ENCODE measurements at regions not wholly inside any gene's neighbourhood (a gene's known extent, or its start where the extent isn't known, plus 50 kb on each side); places are given as distances from the start of the nearest gene placed in this dataset.
A peak's percentile ranks its signal among the peaks of the same experiment; 100 is the strongest.
"Not testable (repeated sequence)": the region's sequence is repeated elsewhere in the genome, so short reads cannot be mapped to it uniquely, and the experiment has no call there.

DNA sequence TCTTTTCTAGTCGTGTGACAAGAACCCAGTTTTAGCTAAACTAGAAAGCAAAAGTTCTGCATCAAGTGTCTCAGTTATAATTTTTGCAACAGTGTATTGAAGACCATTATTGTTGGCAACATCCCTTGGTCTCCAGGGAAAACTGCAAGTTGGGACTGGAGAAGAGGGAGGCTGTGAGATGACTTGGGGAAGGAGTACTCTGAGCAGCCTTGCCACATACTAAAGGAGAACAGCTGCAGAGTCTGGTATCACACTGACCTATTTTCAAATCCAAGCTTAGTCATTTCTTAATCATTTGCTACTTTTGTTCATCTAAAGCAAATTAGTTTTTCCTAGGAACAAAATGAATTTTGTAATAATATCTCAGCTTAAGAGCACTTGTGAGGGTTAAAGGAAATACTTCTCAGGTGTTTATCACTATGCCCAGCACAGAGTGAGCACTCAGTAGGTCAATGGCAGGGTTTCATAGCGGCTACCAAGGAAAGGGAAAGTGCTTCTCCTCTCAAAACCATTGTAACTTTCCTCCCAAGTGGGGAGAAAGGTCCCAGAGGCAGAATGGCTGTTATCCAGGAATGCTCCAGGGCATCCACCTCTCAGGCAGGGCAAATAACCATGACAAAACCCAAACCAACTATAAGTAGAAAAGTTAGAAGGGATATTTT lies 247.1 kb downstream of the C11orf87 start:
- DNase-seq (ENCODE audit: low read depth) = no peak
- no peak overlapping the region for H3K4me3 ChIP-seq (ENCODE audit: low read length)
- TF ChIP-seq, protein P1, sequence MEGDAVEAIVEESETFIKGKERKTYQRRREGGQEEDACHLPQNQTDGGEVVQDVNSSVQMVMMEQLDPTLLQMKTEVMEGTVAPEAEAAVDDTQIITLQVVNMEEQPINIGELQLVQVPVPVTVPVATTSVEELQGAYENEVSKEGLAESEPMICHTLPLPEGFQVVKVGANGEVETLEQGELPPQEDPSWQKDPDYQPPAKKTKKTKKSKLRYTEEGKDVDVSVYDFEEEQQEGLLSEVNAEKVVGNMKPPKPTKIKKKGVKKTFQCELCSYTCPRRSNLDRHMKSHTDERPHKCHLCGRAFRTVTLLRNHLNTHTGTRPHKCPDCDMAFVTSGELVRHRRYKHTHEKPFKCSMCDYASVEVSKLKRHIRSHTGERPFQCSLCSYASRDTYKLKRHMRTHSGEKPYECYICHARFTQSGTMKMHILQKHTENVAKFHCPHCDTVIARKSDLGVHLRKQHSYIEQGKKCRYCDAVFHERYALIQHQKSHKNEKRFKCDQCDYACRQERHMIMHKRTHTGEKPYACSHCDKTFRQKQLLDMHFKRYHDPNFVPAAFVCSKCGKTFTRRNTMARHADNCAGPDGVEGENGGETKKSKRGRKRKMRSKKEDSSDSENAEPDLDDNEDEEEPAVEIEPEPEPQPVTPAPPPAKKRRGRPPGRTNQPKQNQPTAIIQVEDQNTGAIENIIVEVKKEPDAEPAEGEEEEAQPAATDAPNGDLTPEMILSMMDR (conservative IDR thresholded peaks at IDR 0.05; ENCODE audit: low read depth, low read length) = no peak

DNA sequence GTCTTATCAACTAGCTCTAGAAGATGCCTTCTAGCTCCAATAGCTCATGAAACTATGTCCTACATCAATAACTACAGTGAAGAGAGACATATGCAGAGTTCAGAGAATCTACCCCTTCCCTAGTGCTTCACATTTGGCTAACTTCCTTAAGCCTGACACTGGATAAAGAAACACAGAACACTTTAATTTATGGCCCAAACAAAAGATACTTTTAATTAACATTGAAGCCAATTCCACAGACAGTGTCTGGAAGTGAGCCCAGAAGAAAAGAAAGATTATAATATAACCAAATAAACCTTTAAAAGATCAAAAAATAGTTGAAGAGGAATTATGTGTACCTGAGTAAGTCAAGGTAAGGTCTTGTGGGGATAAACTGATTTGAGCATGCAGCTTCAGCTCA lies 255.2 kb downstream of the C11orf87 start:
- DNase-seq (ENCODE audit: low read depth) = no peak
- H3K4me3 ChIP-seq (ENCODE audit: low read length) = no peak overlapping the region
- TF ChIP-seq, protein P1 (conservative IDR thresholded peaks at IDR 0.05; ENCODE audit: low read depth, low read length) = no peak

DNA sequence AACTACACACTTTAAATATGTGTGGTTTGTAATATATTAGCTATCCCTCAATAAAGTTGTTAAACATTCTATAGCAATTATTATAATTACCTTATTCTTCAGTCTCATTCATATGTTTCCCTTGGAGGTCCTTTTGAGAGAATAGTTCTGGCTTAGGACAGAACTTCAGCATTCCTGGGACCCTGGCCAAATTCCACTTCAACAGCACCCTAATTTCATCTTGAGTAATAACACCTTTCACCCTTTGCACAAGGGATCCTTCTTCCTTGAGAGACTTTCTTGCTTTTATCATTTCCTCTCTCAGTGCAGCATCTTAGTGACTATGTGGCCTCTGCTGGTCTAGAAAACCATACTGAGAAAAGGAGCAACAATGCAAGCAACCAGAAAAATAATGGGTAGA lies 255.9 kb downstream of the C11orf87 start:
- no peak overlapping the region for H3K4me3 ChIP-seq (ENCODE audit: low read length)
- no peak for DNase-seq (ENCODE audit: low read depth)
- TF ChIP-seq, protein P1 (conservative IDR thresholded peaks at IDR 0.05; ENCODE audit: low read depth, low read length) = no peak

DNA sequence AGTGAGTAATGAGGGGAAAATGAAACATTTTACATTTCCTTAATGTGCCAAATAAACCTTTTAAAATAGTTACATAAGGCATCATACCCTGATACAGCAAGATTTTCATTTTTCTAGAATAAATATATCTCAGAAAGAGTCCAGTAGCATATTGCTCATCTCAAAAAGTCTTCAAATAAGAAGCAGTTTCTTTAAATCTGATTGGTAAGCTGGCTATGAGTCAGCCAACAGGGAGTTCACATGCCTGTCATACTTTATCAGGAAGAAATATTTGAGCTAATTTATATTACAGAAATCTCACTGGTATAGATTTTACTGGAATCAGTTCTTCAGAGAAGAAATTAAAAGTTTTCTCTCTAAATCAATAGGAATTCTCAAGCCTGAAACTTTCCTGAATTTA lies 258.1 kb downstream of the C11orf87 start:
- H3K4me3 ChIP-seq (ENCODE audit: low read length) = no peak overlapping the region
- TF ChIP-seq, protein P1 (conservative IDR thresholded peaks at IDR 0.05; ENCODE audit: low read depth, low read length) = no peak
- DNase-seq (ENCODE audit: low read depth) = peak; percentile 32

DNA sequence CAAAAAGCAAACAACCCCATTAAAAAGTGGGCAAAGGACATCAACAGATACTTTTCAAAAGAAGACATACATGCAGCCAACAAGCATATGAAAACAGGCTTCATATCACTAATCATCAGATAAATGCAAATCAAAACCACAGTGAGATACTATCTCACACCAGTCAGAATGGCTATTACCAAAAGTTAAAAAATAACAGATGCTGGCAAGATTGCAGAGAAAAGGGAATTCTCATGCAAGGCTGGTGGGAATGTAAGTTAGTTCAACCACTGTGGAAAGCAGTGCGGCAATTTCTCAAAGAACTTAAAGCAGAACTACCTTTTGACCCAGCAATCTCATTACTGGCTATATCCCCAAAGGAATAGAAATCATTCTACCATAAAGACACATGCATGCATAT lies 260.8 kb downstream of the C11orf87 start:
- DNase-seq (ENCODE audit: low read depth); H3K4me3 ChIP-seq (ENCODE audit: low read length): not testable (repeated sequence)

DNA sequence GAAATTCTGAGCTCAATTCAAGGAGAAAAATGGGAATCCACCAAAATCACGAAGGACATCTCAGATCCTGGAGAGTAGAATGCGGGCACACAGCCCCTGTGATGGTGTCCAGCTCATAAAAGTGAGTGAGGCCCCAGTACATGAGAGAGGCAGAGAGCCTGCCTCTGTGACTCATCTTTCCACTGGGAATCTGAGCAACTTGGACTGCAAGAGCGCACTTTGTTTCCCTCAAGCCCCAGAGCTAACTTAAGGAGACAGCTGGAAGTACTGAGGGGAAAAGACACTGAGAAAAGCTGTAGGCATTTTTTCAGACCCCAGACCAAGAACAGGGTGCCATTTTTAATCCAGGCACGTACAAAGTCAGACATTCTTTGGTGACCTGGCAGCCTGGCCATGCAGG lies 273.7 kb downstream of the C11orf87 start:
- no peak for DNase-seq (ENCODE audit: low read depth)
- TF ChIP-seq, protein P1 (conservative IDR thresholded peaks at IDR 0.05; ENCODE audit: low read depth, low read length) = no peak
- no peak overlapping the region for H3K4me3 ChIP-seq (ENCODE audit: low read length)

DNA sequence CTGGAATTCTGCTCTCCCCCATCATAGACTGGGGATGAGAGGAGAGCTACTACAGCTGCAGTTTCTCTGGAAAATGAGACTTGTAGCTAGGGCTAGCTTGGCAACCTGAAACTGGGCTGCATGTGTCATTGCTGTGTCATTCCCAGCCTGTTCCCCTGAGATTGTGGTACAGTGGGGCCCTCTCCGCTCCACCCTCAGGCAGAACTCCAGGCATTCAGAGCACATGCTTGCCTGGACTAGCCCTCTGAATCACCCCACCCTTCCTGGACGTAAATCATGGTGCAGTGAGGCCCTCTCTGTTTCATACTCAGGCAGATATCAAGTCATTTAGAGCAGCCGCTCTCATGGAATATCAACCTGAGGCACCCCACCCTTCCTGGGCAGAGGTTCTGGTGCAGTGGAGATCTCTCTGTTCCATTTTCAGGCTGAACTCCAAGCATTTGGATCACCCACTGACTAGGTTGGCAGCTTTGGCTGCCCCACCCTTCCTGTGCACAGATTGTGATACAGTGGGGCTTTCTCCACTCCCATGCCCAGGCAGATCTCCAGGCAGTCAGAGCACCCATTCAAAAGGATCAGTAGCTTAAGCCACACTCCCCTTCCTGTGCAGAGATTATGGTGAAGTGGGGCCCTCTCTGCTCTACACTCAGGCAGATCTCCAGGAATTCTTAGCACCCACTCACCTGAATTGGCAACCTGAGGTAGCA lies 274.4 kb downstream of the C11orf87 start:
- TF ChIP-seq, protein P1 (conservative IDR thresholded peaks at IDR 0.05; ENCODE audit: low read depth, low read length) = no peak
- H3K4me3 ChIP-seq (ENCODE audit: low read length) = no peak overlapping the region
- no peak for DNase-seq (ENCODE audit: low read depth)

Measured in retinal pigment epithelial cell (primary cell).